ENCODE measurements at regions not wholly inside any gene's neighbourhood (a gene's known extent, or its start where the extent isn't known, plus 50 kb on each side); places are given as distances from the start of the nearest gene placed in this dataset.
"Not testable (repeated sequence)": the region's sequence is repeated elsewhere in the genome, so short reads cannot be mapped to it uniquely, and the experiment has no call there.

- WGBS, 2 donors (ENCODE audit: extremely low coverage in 2 of 2, insufficient read length in 2 of 2, insufficient replicate concordance in 1 of 2): no CpG with 5 or more reads among the region's 3 CpGs
- Histone ChIP-seq H3K23ac (ENCODE audit: low read depth, low read length, poor library complexity) (no peak overlapping the region), H2BK15ac (ENCODE audit: low read length) (no peak overlapping the region), H3K27ac (replicated peaks; ENCODE audit: low read length) (no peak overlapping the region), H3K18ac (ENCODE audit: low read length) (no peak overlapping the region), H3K4me2 (ENCODE audit: insufficient read depth, low read length, poor library complexity, severe bottlenecking) (no peak overlapping the region), H2BK120ac (ENCODE audit: low read depth, low read length) (no peak overlapping the region), H4K91ac (ENCODE audit: low read depth, low read length, poor library complexity) (no peak overlapping the region), H2BK12ac (ENCODE audit: low read length) (no peak overlapping the region), H3K9me3 (replicated peaks in 1 of 2; ENCODE audit: control insufficient read depth in 2 of 2, insufficient read depth in 1 of 2, low read depth in 1 of 2, low read length in 2 of 2) (peaks cover 0 to 3% of the 10 kb centered on the region in 2 donors), H3K4me3 (ENCODE audit: low read length in 2 of 2) (no peak overlapping the region), H3K79me1 (ENCODE audit: low read depth, low read length) (no peaks in the 10 kb centered on the region), H3K36me3 (replicated peaks in 1 of 2; ENCODE audit: control insufficient read depth in 2 of 2, insufficient read depth in 2 of 2, low read length in 2 of 2) (no peaks in the 10 kb centered on the region), H2AK5ac (ENCODE audit: low read depth, low read length) (no peak overlapping the region), H3K27me3 (ENCODE audit: control insufficient read depth in 3 of 3, insufficient read depth in 3 of 3, low read depth in 1 of 3, low read length in 3 of 3) (no peaks in the 10 kb centered on the region), H3K9ac (ENCODE audit: low read depth, low read length, poor library complexity) (no peak overlapping the region), H2AFZ (ENCODE audit: low read length) (no peak overlapping the region), H2BK5ac (ENCODE audit: low read length) (no peak overlapping the region), H4K8ac (ENCODE audit: low read depth, low read length) (no peak overlapping the region), H3K4ac (ENCODE audit: low read length) (no peak overlapping the region), H3K14ac (ENCODE audit: low read length) (no peak overlapping the region), H3K4me1 (ENCODE audit: control insufficient read depth in 2 of 2, insufficient read depth in 1 of 2, low read depth in 1 of 2, low read length in 2 of 2) (no peaks in the 10 kb centered on the region)
- DNase-seq (ENCODE audit: low spot score): no peak
These were observed 77.2 kb downstream of the RPL10L start for GRCh38 chr14:46574221-46574977.

- Histone ChIP-seq H3K14ac (ENCODE audit: low read length) (no peak overlapping the region), H3K27me3 (ENCODE audit: control insufficient read depth in 3 of 3, insufficient read depth in 3 of 3, low read depth in 1 of 3, low read length in 3 of 3) (no peaks in the 10 kb centered on the region), H2AFZ (ENCODE audit: low read length) (peak overlapping the region; percentile 35), H3K36me3 (replicated peaks in 1 of 2; ENCODE audit: control insufficient read depth in 2 of 2, insufficient read depth in 2 of 2, low read length in 2 of 2) (no peaks in the 10 kb centered on the region), H3K4me1 (ENCODE audit: control insufficient read depth in 2 of 2, insufficient read depth in 1 of 2, low read depth in 1 of 2, low read length in 2 of 2) (no peaks in the 10 kb centered on the region), H3K9me3 (replicated peaks in 1 of 2; ENCODE audit: control insufficient read depth in 2 of 2, insufficient read depth in 1 of 2, low read depth in 1 of 2, low read length in 2 of 2) (peaks cover 0 to 3% of the 10 kb centered on the region in 2 donors), H3K4me2 (ENCODE audit: insufficient read depth, low read length, poor library complexity, severe bottlenecking) (no peak overlapping the region), H3K4ac (ENCODE audit: low read length) (no peak overlapping the region), H3K23ac (ENCODE audit: low read depth, low read length, poor library complexity) (no peak overlapping the region), H2BK120ac (ENCODE audit: low read depth, low read length) (no peak overlapping the region), H3K4me3 (ENCODE audit: low read length in 2 of 2) (no peak overlapping the region), H3K27ac (replicated peaks; ENCODE audit: low read length) (no peak overlapping the region), H2AK5ac (ENCODE audit: low read depth, low read length) (no peak overlapping the region), H2BK12ac (ENCODE audit: low read length) (no peak overlapping the region), H3K18ac (ENCODE audit: low read length) (no peak overlapping the region), H2BK5ac (ENCODE audit: low read length) (no peak overlapping the region), H4K8ac (ENCODE audit: low read depth, low read length) (no peak overlapping the region), H4K91ac (ENCODE audit: low read depth, low read length, poor library complexity) (no peak overlapping the region), H2BK15ac (ENCODE audit: low read length) (no peak overlapping the region), H3K9ac (ENCODE audit: low read depth, low read length, poor library complexity) (no peak overlapping the region), H3K79me1 (ENCODE audit: low read depth, low read length) (no peaks in the 10 kb centered on the region)
- DNase-seq (ENCODE audit: low spot score): no peak
These were observed 78.1 kb downstream of the RPL10L start for GRCh38 chr14:46573498-46573897.

- Histone ChIP-seq H3K79me1 (ENCODE audit: low read depth, low read length) (no peaks in the 10 kb centered on the region), H3K27ac (replicated peaks; ENCODE audit: low read length) (no peak overlapping the region), H2AK5ac (ENCODE audit: low read depth, low read length) (no peak overlapping the region), H3K4me1 (ENCODE audit: control insufficient read depth in 2 of 2, insufficient read depth in 1 of 2, low read depth in 1 of 2, low read length in 2 of 2) (no peaks in the 10 kb centered on the region), H3K36me3 (replicated peaks in 1 of 2; ENCODE audit: control insufficient read depth in 2 of 2, insufficient read depth in 2 of 2, low read length in 2 of 2) (no peaks in the 10 kb centered on the region), H3K18ac (ENCODE audit: low read length) (no peak overlapping the region), H2BK12ac (ENCODE audit: low read length) (no peak overlapping the region), H3K4ac (ENCODE audit: low read length) (no peak overlapping the region), H3K4me2 (ENCODE audit: insufficient read depth, low read length, poor library complexity, severe bottlenecking) (no peak overlapping the region), H3K14ac (ENCODE audit: low read length) (no peak overlapping the region), H2BK15ac (ENCODE audit: low read length) (no peak overlapping the region), H4K91ac (ENCODE audit: low read depth, low read length, poor library complexity) (no peak overlapping the region), H3K9me3 (replicated peaks in 1 of 2; ENCODE audit: control insufficient read depth in 2 of 2, insufficient read depth in 1 of 2, low read depth in 1 of 2, low read length in 2 of 2) (peaks cover 0 to 3% of the 10 kb centered on the region in 2 donors), H3K4me3 (ENCODE audit: low read length in 2 of 2) (no peak overlapping the region), H4K8ac (ENCODE audit: low read depth, low read length) (no peak overlapping the region), H3K27me3 (ENCODE audit: control insufficient read depth in 3 of 3, insufficient read depth in 3 of 3, low read depth in 1 of 3, low read length in 3 of 3) (no peaks in the 10 kb centered on the region), H3K23ac (ENCODE audit: low read depth, low read length, poor library complexity) (no peak overlapping the region), H2AFZ (ENCODE audit: low read length) (no peak overlapping the region), H3K9ac (ENCODE audit: low read depth, low read length, poor library complexity) (no peak overlapping the region), H2BK120ac (ENCODE audit: low read depth, low read length) (no peak overlapping the region), H2BK5ac (ENCODE audit: low read length) (no peak overlapping the region)
- WGBS, 2 donors (ENCODE audit: extremely low coverage in 2 of 2, insufficient read length in 2 of 2, insufficient replicate concordance in 1 of 2): no CpG with 5 or more reads among the region's 2 CpGs
- no peak for DNase-seq (ENCODE audit: low spot score)
These were observed 79.6 kb downstream of the RPL10L start for GRCh38 chr14:46571970-46572369.

GRCh38 chr14:46568161-46568560, 83.4 kb downstream of the RPL10L start:
- not testable (repeated sequence) for H4K91ac ChIP-seq (ENCODE audit: low read depth, low read length, poor library complexity); H2BK5ac ChIP-seq (ENCODE audit: low read length); H2BK15ac ChIP-seq (ENCODE audit: low read length); H3K36me3 ChIP-seq (replicated peaks in 1 of 2; ENCODE audit: control insufficient read depth in 2 of 2, insufficient read depth in 2 of 2, low read length in 2 of 2); H4K8ac ChIP-seq (ENCODE audit: low read depth, low read length); H2BK120ac ChIP-seq (ENCODE audit: low read depth, low read length); H3K27me3 ChIP-seq (ENCODE audit: control insufficient read depth in 3 of 3, insufficient read depth in 3 of 3, low read depth in 1 of 3, low read length in 3 of 3); H3K4me1 ChIP-seq (ENCODE audit: control insufficient read depth in 2 of 2, insufficient read depth in 1 of 2, low read depth in 1 of 2, low read length in 2 of 2); H2AK5ac ChIP-seq (ENCODE audit: low read depth, low read length); H3K18ac ChIP-seq (ENCODE audit: low read length); H3K9ac ChIP-seq (ENCODE audit: low read depth, low read length, poor library complexity); H3K23ac ChIP-seq (ENCODE audit: low read depth, low read length, poor library complexity); H3K9me3 ChIP-seq (replicated peaks in 1 of 2; ENCODE audit: control insufficient read depth in 2 of 2, insufficient read depth in 1 of 2, low read depth in 1 of 2, low read length in 2 of 2); H3K14ac ChIP-seq (ENCODE audit: low read length); H2AFZ ChIP-seq (ENCODE audit: low read length); DNase-seq (ENCODE audit: low spot score); H3K4ac ChIP-seq (ENCODE audit: low read length); H3K27ac ChIP-seq (replicated peaks; ENCODE audit: low read length); H3K79me1 ChIP-seq (ENCODE audit: low read depth, low read length); H2BK12ac ChIP-seq (ENCODE audit: low read length); H3K4me3 ChIP-seq (ENCODE audit: low read length in 2 of 2); H3K4me2 ChIP-seq (ENCODE audit: insufficient read depth, low read length, poor library complexity, severe bottlenecking)
- no CpG with 5 or more reads among the region's 1 CpG for WGBS, 2 donors (ENCODE audit: extremely low coverage in 2 of 2, insufficient read length in 2 of 2, insufficient replicate concordance in 1 of 2)

Data from neuronal stem cell (in vitro differentiated cells).